ENCODE measurements at regions not wholly inside any gene's neighbourhood (a gene's known extent, or its start where the extent isn't known, plus 50 kb on each side); places are given as distances from the start of the nearest gene placed in this dataset.

DNA sequence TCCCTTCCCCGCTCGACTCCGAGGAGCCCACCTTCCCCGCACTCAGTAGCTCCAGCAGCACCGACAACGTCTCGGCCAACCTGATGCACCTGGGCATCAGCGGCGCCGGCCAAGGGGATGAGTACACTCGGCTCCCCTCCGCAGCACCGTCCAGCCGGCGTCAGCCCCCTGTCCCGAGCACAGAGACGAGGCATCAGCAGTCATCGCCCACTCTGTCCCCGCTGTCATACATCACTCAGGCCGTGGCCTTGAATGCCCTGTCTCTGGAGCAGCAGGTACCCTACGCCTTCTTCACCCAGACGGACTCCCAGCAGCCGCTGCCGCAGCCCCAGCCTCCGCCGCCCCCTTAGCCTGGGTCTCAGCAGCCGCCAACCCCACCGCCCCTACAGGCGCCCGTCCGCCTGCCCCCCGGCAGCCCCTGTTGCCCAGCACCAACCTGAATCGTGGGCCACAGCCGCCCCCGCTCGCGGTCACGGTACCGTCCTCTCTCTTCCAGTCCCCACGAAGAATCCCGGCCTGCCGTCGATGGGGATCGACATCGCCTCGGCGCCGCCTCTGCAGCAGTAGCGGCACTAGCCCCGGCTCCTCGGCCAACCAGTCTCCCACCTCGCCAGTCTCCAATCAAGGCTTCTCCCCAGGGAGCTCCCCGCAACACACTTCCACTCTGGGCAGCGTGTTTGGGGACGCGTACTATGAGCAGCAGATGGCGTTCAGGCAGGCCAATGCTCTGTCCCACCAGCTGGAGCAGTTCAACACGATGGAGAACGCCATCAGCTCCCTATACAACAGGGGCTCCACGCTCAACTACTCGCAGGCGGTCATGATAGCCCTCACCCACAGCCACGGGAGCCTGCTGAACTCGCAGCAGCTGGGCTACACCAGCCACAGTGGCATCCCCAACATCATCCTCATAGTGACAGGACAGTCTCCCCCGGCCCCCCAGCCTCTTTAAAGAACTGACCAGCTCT is 1195.9 kb upstream of the CHAC2 start:
- WGBS, 2 experiments (ENCODE audit: insufficient coverage in 1 of 2, insufficient read length in 1 of 2): 92 to 96% methylated on average over 23 to 65 of the region's 65 CpGs
- DNase-seq: no peak
- peaks cover 50% of the 10 kb centered on the region for H3K9me3 Mint-ChIP-seq
- Histone ChIP-seq H3K27me3 (ENCODE audit: control insufficient read depth, insufficient read depth, low read length, poor library complexity, severe bottlenecking) (no peaks in the 10 kb centered on the region), H3K4me3 (ENCODE audit: low read length) (no peak overlapping the region), H3K27ac (ENCODE audit: low read depth, low read length) (no peak overlapping the region), H3K9ac (ENCODE audit: extremely low read depth, low read length, poor library complexity, severe bottlenecking) (no peak overlapping the region), H3K4me1 (ENCODE audit: control insufficient read depth, insufficient read depth, low read length) (no peaks in the 10 kb centered on the region), H3K9me3 (ENCODE audit: control insufficient read depth, low read length) (peaks cover 20% of the 10 kb centered on the region), H3K36me3 (ENCODE audit: control insufficient read depth, insufficient read depth, low read length) (no peaks in the 10 kb centered on the region)
- H3K36me3 Mint-ChIP-seq (ENCODE audit: low read depth): peaks cover 4% of the 10 kb centered on the region
- H3K4me3 Mint-ChIP-seq: no peak overlapping the region
- no peaks in the 10 kb centered on the region for H3K27me3 Mint-ChIP-seq (ENCODE audit: insufficient read depth)
- no peak overlapping the region for H3K27ac Mint-ChIP-seq
- H3K4me1 Mint-ChIP-seq: no peaks in the 10 kb centered on the region
- TF ChIP-seq, protein P1, sequence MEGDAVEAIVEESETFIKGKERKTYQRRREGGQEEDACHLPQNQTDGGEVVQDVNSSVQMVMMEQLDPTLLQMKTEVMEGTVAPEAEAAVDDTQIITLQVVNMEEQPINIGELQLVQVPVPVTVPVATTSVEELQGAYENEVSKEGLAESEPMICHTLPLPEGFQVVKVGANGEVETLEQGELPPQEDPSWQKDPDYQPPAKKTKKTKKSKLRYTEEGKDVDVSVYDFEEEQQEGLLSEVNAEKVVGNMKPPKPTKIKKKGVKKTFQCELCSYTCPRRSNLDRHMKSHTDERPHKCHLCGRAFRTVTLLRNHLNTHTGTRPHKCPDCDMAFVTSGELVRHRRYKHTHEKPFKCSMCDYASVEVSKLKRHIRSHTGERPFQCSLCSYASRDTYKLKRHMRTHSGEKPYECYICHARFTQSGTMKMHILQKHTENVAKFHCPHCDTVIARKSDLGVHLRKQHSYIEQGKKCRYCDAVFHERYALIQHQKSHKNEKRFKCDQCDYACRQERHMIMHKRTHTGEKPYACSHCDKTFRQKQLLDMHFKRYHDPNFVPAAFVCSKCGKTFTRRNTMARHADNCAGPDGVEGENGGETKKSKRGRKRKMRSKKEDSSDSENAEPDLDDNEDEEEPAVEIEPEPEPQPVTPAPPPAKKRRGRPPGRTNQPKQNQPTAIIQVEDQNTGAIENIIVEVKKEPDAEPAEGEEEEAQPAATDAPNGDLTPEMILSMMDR (conservative IDR thresholded peaks at IDR 0.05): no peak

GRCh38 chr2:52570716-52571115 is 1196.9 kb upstream of the CHAC2 start:
- Histone ChIP-seq H3K27me3 (ENCODE audit: control insufficient read depth, insufficient read depth, low read length, poor library complexity, severe bottlenecking) (no peaks in the 10 kb centered on the region), H3K4me3 (ENCODE audit: low read length) (no peak overlapping the region), H3K9me3 (ENCODE audit: control insufficient read depth, low read length) (peaks cover 20% of the 10 kb centered on the region), H3K36me3 (ENCODE audit: control insufficient read depth, insufficient read depth, low read length) (no peaks in the 10 kb centered on the region), H3K9ac (ENCODE audit: extremely low read depth, low read length, poor library complexity, severe bottlenecking) (no peak overlapping the region), H3K4me1 (ENCODE audit: control insufficient read depth, insufficient read depth, low read length) (no peaks in the 10 kb centered on the region), H3K27ac (ENCODE audit: low read depth, low read length) (no peak overlapping the region)
- no peaks in the 10 kb centered on the region for H3K27me3 Mint-ChIP-seq (ENCODE audit: insufficient read depth)
- WGBS, 2 experiments (ENCODE audit: insufficient coverage in 1 of 2, insufficient read length in 1 of 2): 91 to 95% methylated on average over 11 to 19 of the region's 19 CpGs
- H3K9me3 Mint-ChIP-seq: peaks cover 50% of the 10 kb centered on the region
- no peak for DNase-seq
- peaks cover 4% of the 10 kb centered on the region for H3K36me3 Mint-ChIP-seq (ENCODE audit: low read depth)
- H3K27ac Mint-ChIP-seq: no peak overlapping the region
- TF ChIP-seq, protein P1 (conservative IDR thresholded peaks at IDR 0.05): no peak
- no peaks in the 10 kb centered on the region for H3K4me1 Mint-ChIP-seq
- no peak overlapping the region for H3K4me3 Mint-ChIP-seq

GRCh38 chr2:52563151-52563550 is 1204.5 kb upstream of the CHAC2 start:
- Histone ChIP-seq H3K4me1 (ENCODE audit: control insufficient read depth, insufficient read depth, low read length) (peaks cover 3% of the 10 kb centered on the region), H3K36me3 (ENCODE audit: control insufficient read depth, insufficient read depth, low read length) (no peaks in the 10 kb centered on the region), H3K9me3 (ENCODE audit: control insufficient read depth, low read length) (peaks cover 12% of the 10 kb centered on the region), H3K4me3 (ENCODE audit: low read length) (no peak overlapping the region), H3K27me3 (ENCODE audit: control insufficient read depth, insufficient read depth, low read length, poor library complexity, severe bottlenecking) (no peaks in the 10 kb centered on the region), H3K9ac (ENCODE audit: extremely low read depth, low read length, poor library complexity, severe bottlenecking) (no peak overlapping the region), H3K27ac (ENCODE audit: low read depth, low read length) (no peak overlapping the region)
- TF ChIP-seq, protein P1 (conservative IDR thresholded peaks at IDR 0.05): no peak
- Mint-ChIP-seq H3K9me3 (peaks cover 5% of the 10 kb centered on the region), H3K4me3 (no peak overlapping the region), H3K27me3 (ENCODE audit: insufficient read depth) (no peaks in the 10 kb centered on the region), H3K4me1 (peaks cover 12% of the 10 kb centered on the region), H3K36me3 (ENCODE audit: low read depth) (peaks cover 4% of the 10 kb centered on the region), H3K27ac (no peak overlapping the region)
- no peak for DNase-seq
- WGBS, 2 experiments (ENCODE audit: insufficient coverage in 1 of 2, insufficient read length in 1 of 2): 38% methylated on average over 3 of the region's 3 CpGs; no CpG with 5 or more reads in 1 of the 2 experiments
